ENCODE measurements at regions not wholly inside any gene's neighbourhood (a gene's known extent, or its start where the extent isn't known, plus 50 kb on each side); places are given as distances from the start of the nearest gene placed in this dataset. TPM values are rescaled to one million over a fixed set of nuclear protein-coding genes. Genes with fewer than 3 reads are reported as not detected.

DNA sequence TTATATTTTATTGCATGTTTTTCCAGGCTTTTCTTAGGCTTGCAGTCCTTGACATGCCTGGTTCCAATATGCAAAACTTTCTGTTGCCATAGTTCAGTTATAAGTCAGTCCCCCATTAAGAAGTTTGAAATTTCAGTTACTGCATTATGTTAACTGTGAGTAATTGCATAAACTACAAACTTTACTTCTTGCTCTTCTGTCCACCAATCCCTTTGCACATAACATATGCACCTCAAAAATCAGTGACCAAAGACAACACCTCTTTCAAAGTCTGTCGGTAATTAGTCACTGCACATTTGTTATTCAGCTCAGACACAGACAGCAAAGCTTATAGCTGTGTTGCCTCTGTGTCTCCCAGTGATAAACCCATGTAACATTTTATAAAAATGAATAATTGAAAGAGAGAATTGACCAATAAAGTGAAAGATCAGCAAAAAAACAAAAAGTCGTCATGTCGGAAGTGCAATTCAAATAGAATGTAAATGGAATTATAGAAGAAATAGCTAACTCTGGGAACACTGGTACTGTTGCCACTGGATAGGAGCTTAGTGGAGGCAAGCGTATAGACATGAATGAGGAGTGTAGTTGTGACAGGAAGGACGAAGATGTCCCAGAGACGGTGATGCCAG is 50.3 kb upstream of the BTBD3 start:
- Histone ChIP-seq H3K14ac (replicated peaks; ENCODE audit: low read depth, low read length) (no peak overlapping the region), H4K91ac (ENCODE audit: insufficient read depth, low read depth, low read length) (no peak overlapping the region), H3K27ac (ENCODE audit: insufficient read depth, low read length) (no peak overlapping the region), H3K4ac (ENCODE audit: low read depth, low read length) (no peak overlapping the region), H4K5ac (ENCODE audit: low read depth, low read length) (no peak overlapping the region), H2BK20ac (ENCODE audit: low read depth, low read length) (no peak overlapping the region), H2BK120ac (ENCODE audit: low read depth, low read length) (no peak overlapping the region), H3K79me1 (ENCODE audit: low read depth in 1 of 2, low read length in 2 of 2) (no peaks in the 10 kb centered on the region), H3K23ac (ENCODE audit: low read depth, low read length) (no peak overlapping the region), H2AFZ (replicated peaks; ENCODE audit: low read length, poor library complexity) (no peak overlapping the region), H4K8ac (ENCODE audit: low read depth in 2 of 2, low read length in 2 of 2) (no peak overlapping the region), H2AK9ac (replicated peaks; ENCODE audit: low read depth, low read length, poor library complexity) (no peak overlapping the region), H2AK5ac (ENCODE audit: low read depth, low read length) (no peak overlapping the region), H3K56ac (ENCODE audit: extremely low read depth, insufficient read depth, low read length) (no peak overlapping the region), H3K9me1 (ENCODE audit: insufficient read depth, low read length) (no peaks in the 10 kb centered on the region), H3K4me3 (ENCODE audit: insufficient read depth, low read depth, low read length) (no peak overlapping the region), H3K4me1 (ENCODE audit: control insufficient read depth, insufficient read depth, low read length) (no peaks in the 10 kb centered on the region), H3K4me2 (ENCODE audit: low read depth, low read length) (no peak overlapping the region), H2BK15ac (ENCODE audit: low read depth, low read length) (no peak overlapping the region), H4K20me1 (ENCODE audit: insufficient read depth, low read length) (no peaks in the 10 kb centered on the region), H2BK5ac (ENCODE audit: low read depth, low read length, poor library complexity, severe bottlenecking) (no peak overlapping the region), H3K18ac (ENCODE audit: low read depth, low read length) (no peak overlapping the region), H3K36me3 (ENCODE audit: control insufficient read depth, insufficient read depth, low read length) (no peaks in the 10 kb centered on the region), H3K27me3 (ENCODE audit: control insufficient read depth, insufficient read depth, low read length) (peaks cover 2% of the 10 kb centered on the region), H3K9ac (ENCODE audit: low read depth, low read length) (no peak overlapping the region), H3K9me3 (ENCODE audit: control insufficient read depth, insufficient read depth, low read length) (no peaks in the 10 kb centered on the region)
- WGBS, 2 experiments (ENCODE audit: extremely low coverage in 2 of 2, insufficient read length in 1 of 2): no CpG with 5 or more reads among the region's 6 CpGs
- ATAC-seq (ENCODE audit: low read depth): peak; percentile 51; the same call in 1 of the 2 replicates
- POLR2A ChIA-PET (ENCODE audit: unreplicated experiment): no interaction called here
- DNase-seq: peak; percentile 44
- dilution Hi-C loops (cut with HindIII; ENCODE audit: low sequenced_read_pairs, unreplicated experiment): no loop called here
- CTCF ChIA-PET: no interaction called here
- TF ChIP-seq RAD21 (IDR thresholded peaks at IDR 0.05; ENCODE audit: low read length) (no peak), MAFK (IDR thresholded peaks at IDR 0.05; ENCODE audit: low read depth, low read length) (peak; percentile 91)
- intact Hi-C loops (cut with micrococcal nuclease): no loop called here
- in situ Hi-C loops (cut with MboI; ENCODE audit: low sequenced_read_pairs): no loop called here
- no TSS peak for BruUV-seq (replicated peaks)

Small RNA genes lying in the stretch of these regions (microRNA-seq; reads per million reads assigned to microRNA genes)
- gene AL080274.1 (ENCODE audit: insufficient read depth, insufficient read length): not detected
- not detected for gene RN7SKP111 (ENCODE audit: insufficient read depth, insufficient read length)

Small RNA genes lying in the stretch of these regions (small RNA-seq; reads per million reads assigned to genes)
- gene AL080274.1 (0 to 0.04 (median 0) reads per million in 5 experiments), gene RN7SKP111 (0 to 0.11 (median 0) reads per million in 5 experiments)
